Lower leg skin (tissue), 3 donors: ENCODE measurements at regions not wholly inside any gene's neighbourhood (a gene's known extent, or its start where the extent isn't known, plus 50 kb on each side); places are given as distances from the start of the nearest gene placed in this dataset.

ENCODE experiments used
- CTCF ChIP-seq, 3 donors: fragments of 450-650 bp; IDR thresholded peaks; one replicate each; pipeline ENCODE4 v1.5.1; 2016; ENCODE audit warnings: antibody characterized with exemption in 3 of 3, mild to moderate bottlenecking in 3 of 3, moderate library complexity in 2 of 3
- POLR2A ChIP-seq, 2 donors: fragments of 450-650 bp; IDR thresholded peaks; one replicate each; pipeline ENCODE4 v1.6.1; 2016 to 2017; ENCODE audit warnings: antibody characterized with exemption in 2 of 2, mild to moderate bottlenecking in 1 of 2, moderate library complexity in 1 of 2

DNA sequence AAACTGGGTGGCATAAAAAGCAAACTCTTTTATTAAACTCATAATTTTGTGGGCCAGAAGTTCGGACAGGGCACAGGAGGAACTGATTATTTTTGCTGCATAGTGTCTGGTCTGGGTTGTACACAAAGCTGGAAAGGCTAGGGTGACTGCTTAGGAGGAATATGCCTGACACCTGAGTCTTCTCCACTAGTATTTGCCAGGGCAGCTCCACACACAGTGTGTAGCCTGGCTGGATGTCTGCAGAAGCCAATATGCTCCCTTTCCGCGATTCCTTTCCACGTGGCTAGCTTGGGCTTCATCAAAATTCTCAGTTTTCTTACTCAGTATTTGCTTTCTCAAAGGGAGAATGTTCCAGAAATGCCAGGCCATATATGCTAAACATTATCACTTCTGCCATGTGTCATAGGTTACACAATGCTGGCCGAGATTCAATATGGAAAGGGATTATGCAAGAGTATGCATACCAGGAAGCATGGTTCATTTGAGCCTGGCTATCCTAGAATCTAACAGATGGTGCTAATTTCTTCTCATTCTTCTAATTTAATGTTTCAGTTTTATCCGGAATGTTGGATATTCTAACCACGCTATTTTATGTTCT lies 142.7 kb upstream of the DOK6 start:
- no peak for TF ChIP-seq CTCF (IDR thresholded peaks at IDR 0.05)
- TF ChIP-seq POLR2A (IDR thresholded peaks at IDR 0.05): no peak
